ENCODE measurements at regions not wholly inside any gene's neighbourhood (a gene's known extent, or its start where the extent isn't known, plus 50 kb on each side); places are given as distances from the start of the nearest gene placed in this dataset.

DNA sequence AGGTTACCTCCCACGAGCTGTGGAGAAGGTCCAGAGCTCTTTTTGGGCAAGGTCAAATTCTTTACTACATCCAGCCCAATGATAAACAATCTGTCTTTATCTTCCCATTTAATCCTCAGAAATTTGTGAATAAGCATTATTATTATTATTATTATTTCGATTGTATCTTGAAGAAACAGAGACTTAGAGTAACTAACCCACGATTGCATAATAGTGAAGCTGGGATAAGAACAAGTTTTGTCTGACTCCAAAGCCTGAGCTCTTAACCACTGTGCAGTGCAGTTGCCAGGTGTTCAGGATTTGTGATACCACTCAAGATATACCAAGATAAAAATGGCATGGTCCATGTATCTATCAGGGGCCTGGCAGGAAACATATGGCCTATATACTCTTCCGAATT, 166.5 kb upstream of the LDB2 start:
- TF ChIP-seq POLR2AphosphoS5 (IDR thresholded peaks at IDR 0.05; ENCODE audit: low read depth, low read length) (no peak), SPI1 (IDR thresholded peaks at IDR 0.05; ENCODE audit: low read depth, low read length) (no peak), POU2F2 (IDR thresholded peaks at IDR 0.05; ENCODE audit: low read depth, low read length) (no peak), POLR2A (IDR thresholded peaks at IDR 0.05; ENCODE audit: low read depth, low read length) (no peak), TAF1 (IDR thresholded peaks at IDR 0.05; ENCODE audit: low read depth, low read length) (no peak), PAX5 (IDR thresholded peaks at IDR 0.05; ENCODE audit: insufficient read depth, low read length, severe bottlenecking) (no peak)
